Gastroesophageal sphincter (tissue), 3 donors: ENCODE measurements at regions not wholly inside any gene's neighbourhood (a gene's known extent, or its start where the extent isn't known, plus 50 kb on each side); places are given as distances from the start of the nearest gene placed in this dataset.

Experiments
- CTCF ChIP-seq, 4 experiments: fragments of 200-600 bp in 2 of 4; fragments of 450-650 bp in 2 of 4; sonication (generic) in 1 of 4; IDR thresholded peaks; one replicate each; pipeline ENCODE4 v1.5.1; 2017 to 2019; ENCODE audit warnings: antibody characterized with exemption in 4 of 4, mild to moderate bottlenecking in 2 of 4, moderate library complexity in 2 of 4
- EP300 ChIP-seq: sonication (generic); formaldehyde crosslinking; IDR thresholded peaks from one replicate; pipeline ENCODE4 v1.6.1; 2017; ENCODE audit warnings: antibody characterized with exemption, mild to moderate bottlenecking
- POLR2A ChIP-seq, 2 donors: fragments of 450-650 bp; IDR thresholded peaks; one replicate each; pipeline ENCODE4 v1.6.1; 2017; ENCODE audit warnings: antibody characterized with exemption in 2 of 2, mild to moderate bottlenecking in 2 of 2, moderate library complexity in 1 of 2
- POLR2AphosphoS5 ChIP-seq: sonication (generic); formaldehyde crosslinking; IDR thresholded peaks from one replicate; pipeline ENCODE4 v1.6.1; 2017; ENCODE audit warnings: antibody characterized with exemption

- TF ChIP-seq CTCF (IDR thresholded peaks at IDR 0.05) (no peak), POLR2AphosphoS5 (no peak), POLR2A (IDR thresholded peaks at IDR 0.05) (no peak), EP300 (no peak)
These were observed 199.3 kb upstream of the NSMCE3 start for GRCh38 chr15:29468899-29469298.
